ENCODE measurements at regions not wholly inside any gene's neighbourhood (a gene's known extent, or its start where the extent isn't known, plus 50 kb on each side); places are given as distances from the start of the nearest gene placed in this dataset.

GRCh38 chr6:158879180-158879579 is 60.0 kb upstream of the EZR start:
- no peaks in the 10 kb centered on the region for H3K36me3 ChIP-seq (ENCODE audit: control insufficient read depth, insufficient read depth, low read length)
- Mint-ChIP-seq H3K27me3 (ENCODE audit: insufficient read depth) (no peaks in the 10 kb centered on the region), H3K36me3 (ENCODE audit: low read depth) (no peaks in the 10 kb centered on the region), H3K27ac (peak overlapping the region; percentile 96), H3K4me1 (peaks cover 13% of the 10 kb centered on the region), H3K9me3 (peaks cover 19% of the 10 kb centered on the region), H3K4me3 (peak overlapping the region; percentile 22)
- H3K9me3 ChIP-seq (ENCODE audit: control insufficient read depth, low read length): peaks cover 16% of the 10 kb centered on the region
- 71 to 79% methylated on average over 4 to 5 of the region's 5 CpGs for WGBS, 2 experiments (ENCODE audit: insufficient coverage in 1 of 2, insufficient read length in 1 of 2)
- H3K4me1 ChIP-seq (ENCODE audit: control insufficient read depth, insufficient read depth, low read length): no peaks in the 10 kb centered on the region
- H3K27ac ChIP-seq (ENCODE audit: low read depth, low read length): no peak overlapping the region
- no peaks in the 10 kb centered on the region for H3K27me3 ChIP-seq (ENCODE audit: control insufficient read depth, insufficient read depth, low read length, poor library complexity, severe bottlenecking)
- H3K9ac ChIP-seq (ENCODE audit: extremely low read depth, low read length, poor library complexity, severe bottlenecking): peak overlapping the region; percentile 1
- H3K4me3 ChIP-seq (ENCODE audit: low read length): no peak overlapping the region
- DNase-seq: no peak
- TF ChIP-seq CTCF (conservative IDR thresholded peaks at IDR 0.05): no peak

DNA sequence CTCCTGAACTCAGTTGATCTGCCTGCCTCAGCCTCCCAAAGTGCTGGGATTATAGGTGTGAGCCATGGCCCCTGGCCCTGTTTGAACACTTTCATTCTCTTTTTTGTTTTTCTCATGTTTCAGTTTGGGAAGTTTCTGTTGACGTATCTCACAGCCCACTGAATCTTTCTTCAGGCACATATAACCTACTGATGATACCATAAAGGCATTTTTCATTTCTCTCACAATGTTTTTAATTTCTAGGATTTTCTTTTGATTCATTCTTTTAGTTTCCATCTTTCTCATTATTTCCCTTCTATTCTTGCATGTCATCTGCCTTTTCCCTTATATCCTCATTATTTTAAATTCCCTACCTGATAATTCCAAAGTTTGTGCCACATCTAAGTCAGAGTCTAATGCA is 58.5 kb upstream of the EZR start:
- Mint-ChIP-seq H3K4me1 (peaks cover 13% of the 10 kb centered on the region), H3K4me3 (no peak overlapping the region), H3K27ac (no peak overlapping the region), H3K36me3 (ENCODE audit: low read depth) (no peaks in the 10 kb centered on the region), H3K9me3 (peaks cover 19% of the 10 kb centered on the region), H3K27me3 (ENCODE audit: insufficient read depth) (no peaks in the 10 kb centered on the region)
- H3K4me3 ChIP-seq (ENCODE audit: low read length): peak overlapping the region; percentile 46
- no peak for TF ChIP-seq CTCF (conservative IDR thresholded peaks at IDR 0.05)
- WGBS, 2 experiments (ENCODE audit: insufficient coverage in 1 of 2, insufficient read length in 1 of 2): 95 to 100% methylated on average over 1 of the region's 1 CpG
- H3K9me3 ChIP-seq (ENCODE audit: control insufficient read depth, low read length): peaks cover 16% of the 10 kb centered on the region
- H3K27me3 ChIP-seq (ENCODE audit: control insufficient read depth, insufficient read depth, low read length, poor library complexity, severe bottlenecking): no peaks in the 10 kb centered on the region
- no peak overlapping the region for H3K27ac ChIP-seq (ENCODE audit: low read depth, low read length)
- no peak overlapping the region for H3K9ac ChIP-seq (ENCODE audit: extremely low read depth, low read length, poor library complexity, severe bottlenecking)
- H3K36me3 ChIP-seq (ENCODE audit: control insufficient read depth, insufficient read depth, low read length): no peaks in the 10 kb centered on the region
- no peaks in the 10 kb centered on the region for H3K4me1 ChIP-seq (ENCODE audit: control insufficient read depth, insufficient read depth, low read length)
- DNase-seq: no peak

GRCh38 chr6:158876886-158877285 is 57.7 kb upstream of the EZR start:
- Histone ChIP-seq H3K9ac (ENCODE audit: extremely low read depth, low read length, poor library complexity, severe bottlenecking) (no peak overlapping the region), H3K27ac (ENCODE audit: low read depth, low read length) (no peak overlapping the region), H3K4me3 (ENCODE audit: low read length) (no peak overlapping the region), H3K36me3 (ENCODE audit: control insufficient read depth, insufficient read depth, low read length) (no peaks in the 10 kb centered on the region), H3K9me3 (ENCODE audit: control insufficient read depth, low read length) (peaks cover 16% of the 10 kb centered on the region), H3K4me1 (ENCODE audit: control insufficient read depth, insufficient read depth, low read length) (no peaks in the 10 kb centered on the region), H3K27me3 (ENCODE audit: control insufficient read depth, insufficient read depth, low read length, poor library complexity, severe bottlenecking) (no peaks in the 10 kb centered on the region)
- TF ChIP-seq CTCF (conservative IDR thresholded peaks at IDR 0.05): no peak
- 80 to 100% methylated on average over 1 of the region's 1 CpG for WGBS, 2 experiments (ENCODE audit: insufficient coverage in 1 of 2, insufficient read length in 1 of 2)
- DNase-seq: no peak
- peaks cover 13% of the 10 kb centered on the region for H3K4me1 Mint-ChIP-seq
- peaks cover 19% of the 10 kb centered on the region for H3K9me3 Mint-ChIP-seq
- no peak overlapping the region for H3K27ac Mint-ChIP-seq
- no peaks in the 10 kb centered on the region for H3K36me3 Mint-ChIP-seq (ENCODE audit: low read depth)
- H3K4me3 Mint-ChIP-seq: no peak overlapping the region
- no peaks in the 10 kb centered on the region for H3K27me3 Mint-ChIP-seq (ENCODE audit: insufficient read depth)

Data from endodermal cell (in vitro differentiated cells).